K562 (cell line): ENCODE measurements at regions not wholly inside any gene's neighbourhood (a gene's known extent, or its start where the extent isn't known, plus 50 kb on each side); places are given as distances from the start of the nearest gene placed in this dataset.

Experiments used
- ATAC-seq: fragments of 200-7000 bp; cut with Tn5 transposase; 3 replicates; pipeline ENCODE4 v1.9.1; 2020; ENCODE audit warnings: moderate library complexity
- BruUV-seq: library from RNA; stranded (reverse); fragments of 400-500 nt; replicated peaks from 2 replicates; lab custom pipeline; 2021; lab: Mats Ljungman, UMichigan
- CTCF ChIA-PET: fragments of 300-600 bp; formaldehyde crosslinking; extraction: SDS; loops from one replicate; lab custom pipeline; 2021; ENCODE audit warnings: low intra/inter-chr PET ratio; lab: Yijun Ruan, JAX
- POLR2A ChIA-PET: fragments of 300-600, 350-650 bp; sonication (Branson Sonifier 250); formaldehyde crosslinking; extraction: SDS; loops from one replicate; lab custom pipeline; 2021; ENCODE audit warnings: antibody characterized with exemption, inconsistent platforms; lab: Yijun Ruan, JAX
- DNase-seq, 4 experiments: peaks; one replicate each; pipeline versions ENCODE4 v3.0.0 to v3.0.0-alpha.2; 2011 to 2018; ENCODE audit warnings: low spot score in 3 of 4, mixed read lengths in 3 of 4; ENCODE audit errors: extremely low read depth in 1 of 4
- FAIRE-seq: peaks from 2 replicates; lab custom pipeline; 2011; peaks lifted over from hg19 to GRCh38; lab: Jason Lieb, UNC
- H2AFZ ChIP-seq: 2 replicates; pipeline ENCODE4 v1.6.0; 2011; ENCODE audit warnings: low read depth, low read length, control low read depth, inconsistent platforms
- H3K27ac ChIP-seq: fragments of 200-600 bp; 3 replicates; pipeline ENCODE4 v1.8.0; 2011; ENCODE audit warnings: low read depth, mild to moderate bottlenecking, control low read depth, inconsistent platforms, low read length, moderate library complexity, mixed read lengths; ENCODE audit errors: extremely low read depth
- H3K27me3 ChIP-seq, 2 experiments: fragments of 300-600 bp in 1 of 2; 2 replicates in 1 of 2; 3 replicates in 1 of 2; pipeline versions ENCODE4 v1.6.0 to v1.8.0; 2011; ENCODE audit warnings: inconsistent platforms in 2 of 2, low read length in 2 of 2, mild to moderate bottlenecking in 1 of 2, mixed read lengths in 1 of 2, moderate library complexity in 1 of 2; ENCODE audit not compliant: control insufficient read depth in 2 of 2, insufficient read depth in 2 of 2
- H3K36me3 ChIP-seq: fragments of 300-600 bp; 3 replicates; pipeline ENCODE4 v1.8.0; 2011; ENCODE audit warnings: mild to moderate bottlenecking, low read length, inconsistent platforms; ENCODE audit not compliant: control insufficient read depth, insufficient read depth
- H3K4me1 ChIP-seq, 2 experiments: fragments of 200-600 bp in 1 of 2; replicated peaks in 1 of 2; 2 replicates in 1 of 2; 3 replicates in 1 of 2; pipeline versions ENCODE4 v1.5.1 to v1.8.0; 2011; ENCODE audit warnings: inconsistent platforms in 2 of 2, low read length in 2 of 2, mild to moderate bottlenecking in 1 of 2, mixed read lengths in 1 of 2, moderate library complexity in 1 of 2; ENCODE audit not compliant: control insufficient read depth in 2 of 2, insufficient read depth in 2 of 2
- H3K4me2 ChIP-seq: 2 replicates; pipeline ENCODE4 v1.6.1; 2011; ENCODE audit warnings: low read length, control low read depth, inconsistent platforms, mixed read lengths; ENCODE audit not compliant: insufficient read depth
- H3K4me3 ChIP-seq: fragments of 200-600 bp; sonication (generic), shearing (Covaris generic); 2 replicates; pipeline ENCODE4 v1.5.1; 2016; ENCODE audit warnings: control low read depth, inconsistent platforms
- H3K79me2 ChIP-seq: fragments of 200-600 bp; 3 replicates; pipeline ENCODE4 v1.8.0; 2011; ENCODE audit warnings: low read length, inconsistent platforms; ENCODE audit not compliant: control insufficient read depth, insufficient read depth
- H3K9ac ChIP-seq, 2 experiments: 2 replicates each; pipeline versions ENCODE4 v1.6.0 to v1.6.1; 2011; ENCODE audit warnings: low read depth in 2 of 2, low read length in 2 of 2, control low read depth in 1 of 2, inconsistent platforms in 1 of 2, mild to moderate bottlenecking in 1 of 2, mixed read lengths in 1 of 2; ENCODE audit not compliant: insufficient read depth in 1 of 2
- H3K9me1 ChIP-seq: one replicate; pipeline ENCODE4 v1.6.0; 2011; ENCODE audit warnings: inconsistent platforms, mild to moderate bottlenecking, low read length, moderate library complexity; ENCODE audit not compliant: control insufficient read depth, insufficient read depth
- H3K9me3 ChIP-seq: replicated peaks from 2 replicates; pipeline ENCODE4 v1.5.1; 2011; ENCODE audit warnings: low read depth, low read length, inconsistent platforms; ENCODE audit not compliant: control insufficient read depth, insufficient read depth
- H4K20me1 ChIP-seq: replicated peaks from 2 replicates; pipeline ENCODE4 v1.6.1; 2011; ENCODE audit warnings: low read length, inconsistent platforms, mixed read lengths; ENCODE audit not compliant: control insufficient read depth, insufficient read depth
- CBX3 ChIP-seq, 2 experiments: IDR thresholded peaks; 1 replicate in 1 of 2; 2 replicates in 1 of 2; pipeline ENCODE4 v1.6.1; 2012; ENCODE audit warnings: inconsistent platforms in 2 of 2, low read length in 2 of 2, borderline replicate concordance in 1 of 2, control low read depth in 1 of 2
- ESRRB ChIP-seq: fragments of 250-450 bp; sonication (Bioruptor Pico); IDR thresholded peaks from 2 replicates; pipeline ENCODE4 v1.5.0; 2020; ENCODE audit warnings: mild to moderate bottlenecking, moderate library complexity, borderline replicate concordance
- GABPB1 ChIP-seq: sonication (generic); formaldehyde crosslinking; IDR thresholded peaks from 2 replicates; pipeline ENCODE4 v1.8.0; 2022; ENCODE audit warnings: mild to moderate bottlenecking, missing genetic modification reagents
- GTF2E2 ChIP-seq: fragments of 200-800 bp; sonication (Bioruptor generic); IDR thresholded peaks from 2 replicates; pipeline ENCODE4 v1.6.1; 2016; ENCODE audit warnings: missing genetic modification characterization, missing compliant biosample characterization
- MXI1 ChIP-seq: IDR thresholded peaks from 2 replicates; pipeline ENCODE4 v1.6.1; 2011; ENCODE audit warnings: low read depth, mild to moderate bottlenecking, improper control_type of control experiment, low read length
- SIX5 ChIP-seq, 2 experiments: IDR thresholded peaks; 2 replicates each; pipeline ENCODE4 v1.6.1; 2011; ENCODE audit warnings: low read length in 2 of 2, borderline replicate concordance in 1 of 2, low read depth in 1 of 2, mild to moderate bottlenecking in 1 of 2, moderate library complexity in 1 of 2; ENCODE audit not compliant: insufficient read depth in 1 of 2
- ZNF140 ChIP-seq: fragments of 250-450 bp; sonication (Bioruptor Pico); IDR thresholded peaks from 2 replicates; pipeline ENCODE4 v1.8.0; 2021; ENCODE audit warnings: moderate library complexity, mild to moderate bottlenecking, inconsistent platforms
- ZNF146 ChIP-seq: IDR thresholded peaks from one replicate; pipeline ENCODE4 v1.6.1; 2018; ENCODE audit warnings: missing compliant biosample characterization; ENCODE audit not compliant: unreplicated experiment
- ZNF184 ChIP-seq: sonication (generic); formaldehyde crosslinking; IDR thresholded peaks from 2 replicates; pipeline ENCODE4 v1.5.0; 2020; ENCODE audit warnings: missing genetic modification reagents
- ZNF212 ChIP-seq: fragments of 450-650 bp; formaldehyde crosslinking; IDR thresholded peaks from 2 replicates; pipeline ENCODE4 v1.4.0; 2020; ENCODE audit warnings: mild to moderate bottlenecking
- ZNF311 ChIP-seq: fragments of 250-450 bp; sonication (Bioruptor Pico); IDR thresholded peaks from 2 replicates; pipeline ENCODE4 v1.4.0; 2020; ENCODE audit warnings: mild to moderate bottlenecking, moderate library complexity
- WGBS: fragments of 100-300 bp; shearing (Covaris generic); methylation state at CpG from one replicate; pipeline ENCODE4 v1.1.6; 2016; ENCODE audit warnings: low coverage, mixed read lengths; ENCODE audit not compliant: insufficient coverage; ENCODE audit errors: missing lambda C conversion rate; 5-methylcytosine and 5-hydroxymethylcytosine counted together
- in situ Hi-C: fragments of 300-500 bp; cut with MboI; formaldehyde crosslinking; loops from 4 replicates; pipeline ENCODE4 v1.15.0; 2018; ENCODE audit warnings: inconsistent platforms, mixed read lengths
- intact Hi-C: fragments of 100-400 bp; cut with micrococcal nuclease; formaldehyde crosslinking; loops from 2 replicates; pipeline ENCODE4 v1.14.2; 2022
- TF ChIP-seq, protein P1 (sequence below): fragments of 250-450 bp; sonication (Bioruptor Pico); IDR thresholded peaks from 2 replicates; pipeline ENCODE4 v1.8.0; 2021; ENCODE audit warnings: moderate library complexity, mild to moderate bottlenecking, inconsistent platforms
- TF ChIP-seq, protein P2 (sequence below): fragments of 450-650 bp; formaldehyde crosslinking; IDR thresholded peaks from 2 replicates; pipeline ENCODE4 v1.4.0; 2020; ENCODE audit warnings: mild to moderate bottlenecking, mixed read lengths

DNA sequence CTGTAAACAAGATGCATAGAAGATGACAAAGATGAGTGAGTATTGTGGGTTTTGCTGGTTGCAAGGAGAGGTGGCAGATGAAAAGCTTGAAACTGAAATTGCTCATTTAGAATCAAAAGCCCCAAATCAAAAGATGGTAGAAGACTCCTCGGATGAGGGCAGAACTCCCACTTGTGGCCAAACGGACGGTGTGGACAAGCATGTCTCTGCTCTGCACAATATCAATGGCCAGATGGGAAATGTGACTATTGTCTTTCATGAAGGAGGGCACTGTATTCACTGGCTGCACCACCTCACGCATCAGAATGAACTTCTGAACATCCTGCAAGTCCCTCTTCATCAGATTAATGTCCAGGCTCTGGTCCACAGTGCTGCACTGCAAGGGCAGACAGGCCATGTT lies 541.7 kb downstream of the MTRR start:
- no peaks in the 10 kb centered on the region for H3K27me3 ChIP-seq
- no TSS peak for BruUV-seq
- POLR2A ChIA-PET, result no interaction called here
- TF ChIP-seq ZNF146 (CRISPR knock-in tag) (no peak), ZNF140 (CRISPR knock-in tag) (no peak), GTF2E2 (no peak), SIX5 (IDR thresholded peaks at IDR 0.05; ENCODE audit: borderline replicate concordance in 1 of 2, insufficient read depth in 1 of 2, low read depth in 1 of 2, low read length in 2 of 2) (no peak), ESRRB (no peak), MXI1 (no peak), ZNF212 (no peak), ZNF311 (CRISPR knock-in tag) (no peak), GABPB1 (CRISPR knock-in tag) (no peak), CBX3 (IDR thresholded peaks at IDR 0.05; ENCODE audit: borderline replicate concordance in 1 of 2, low read length in 2 of 2) (no peak), ZNF184 (CRISPR knock-in tag) (no peak)
- TF ChIP-seq, protein P1, sequence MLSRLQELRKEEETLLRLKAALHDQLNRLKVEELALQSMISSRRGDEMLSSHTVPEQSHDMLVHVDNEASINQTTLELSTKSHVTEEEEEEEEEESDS (CRISPR knock-in tag), result no peak
- TF ChIP-seq, protein P2, sequence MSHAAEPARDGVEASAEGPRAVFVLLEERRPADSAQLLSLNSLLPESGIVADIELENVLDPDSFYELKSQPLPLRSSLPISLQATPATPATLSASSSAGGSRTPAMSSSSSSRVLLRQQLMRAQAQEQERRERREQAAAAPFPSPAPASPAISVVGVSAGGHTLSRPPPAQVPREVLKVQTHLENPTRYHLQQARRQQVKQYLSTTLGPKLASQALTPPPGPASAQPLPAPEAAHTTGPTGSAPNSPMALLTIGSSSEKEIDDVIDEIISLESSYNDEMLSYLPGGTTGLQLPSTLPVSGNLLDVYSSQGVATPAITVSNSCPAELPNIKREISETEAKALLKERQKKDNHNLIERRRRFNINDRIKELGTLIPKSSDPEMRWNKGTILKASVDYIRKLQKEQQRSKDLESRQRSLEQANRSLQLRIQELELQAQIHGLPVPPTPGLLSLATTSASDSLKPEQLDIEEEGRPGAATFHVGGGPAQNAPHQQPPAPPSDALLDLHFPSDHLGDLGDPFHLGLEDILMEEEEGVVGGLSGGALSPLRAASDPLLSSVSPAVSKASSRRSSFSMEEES (CRISPR knock-in tag), result no peak

More for the DNA sequence above, 541.7 kb downstream of the MTRR start:
- 3% methylated on average over 4 of the region's 4 CpGs for WGBS
- no peaks in the 10 kb centered on the region for H3K9me3 ChIP-seq
- FAIRE-seq, result no peak
- no peaks in the 10 kb centered on the region for H3K4me1 ChIP-seq
- no peaks in the 10 kb centered on the region for H3K36me3 ChIP-seq
- H3K4me2 ChIP-seq, result no peak overlapping the region
- no peak overlapping the region for H2AFZ ChIP-seq
- in situ Hi-C loops (no loop called here), intact Hi-C loops (no loop called here)
- no peak overlapping the region for H3K9ac ChIP-seq
- H4K20me1 ChIP-seq, result no peaks in the 10 kb centered on the region
- DNase-seq, result no peak
- no peak overlapping the region for H3K4me3 ChIP-seq
- no peaks in the 10 kb centered on the region for H3K9me1 ChIP-seq
- no peaks in the 10 kb centered on the region for H3K79me2 ChIP-seq
- no peak overlapping the region for H3K27ac ChIP-seq
- no peak for ATAC-seq
- CTCF ChIA-PET, result no interaction called here
